ENCODE measurements at regions not wholly inside any gene's neighbourhood (a gene's known extent, or its start where the extent isn't known, plus 50 kb on each side); places are given as distances from the start of the nearest gene placed in this dataset.

- TF ChIP-seq CHD7 (IDR thresholded peaks at IDR 0.05; ENCODE audit: insufficient replicate concordance, low read length), result no peak
- no peak for TF ChIP-seq SIRT6 (IDR thresholded peaks at IDR 0.05; ENCODE audit: low read length)
These were observed 86.3 kb upstream of the CARMIL1 start (continued) for GRCh38 chr6:25192590-25193459.

All from H1 (cell line).